Liver (tissue), 8 donors: ENCODE measurements at regions not wholly inside any gene's neighbourhood (a gene's known extent, or its start where the extent isn't known, plus 50 kb on each side); places are given as distances from the start of the nearest gene placed in this dataset.

Experiments used
- DNase-seq: peaks from one replicate; pipeline ENCODE4 v3.0.0-alpha.2; 2017; ENCODE audit warnings: low spot score
- H3K27ac ChIP-seq, 2 donors: one replicate each; pipeline ENCODE4 v1.7.0; 2013; ENCODE audit warnings: inconsistent platforms in 2 of 2, low read length in 2 of 2, control low read depth in 1 of 2, low read depth in 1 of 2, mild to moderate bottlenecking in 1 of 2
- H3K27me3 ChIP-seq, 4 donors: one replicate each; pipeline versions ENCODE4 v1.6.1 to v1.7.0; 2013; ENCODE audit warnings: low read length in 3 of 4, inconsistent platforms in 1 of 4, mild to moderate bottlenecking in 1 of 4, moderate library complexity in 1 of 4; ENCODE audit not compliant: control insufficient read depth in 4 of 4, insufficient read depth in 4 of 4
- H3K36me3 ChIP-seq, 4 donors: one replicate each; pipeline versions ENCODE4 v1.6.1 to v1.7.0; 2013; ENCODE audit warnings: low read length in 3 of 4, mild to moderate bottlenecking in 3 of 4, low read depth in 1 of 4, moderate library complexity in 1 of 4; ENCODE audit not compliant: control insufficient read depth in 4 of 4, insufficient read depth in 3 of 4
- H3K4me1 ChIP-seq, 4 donors: one replicate each; pipeline versions ENCODE4 v1.6.1 to v1.7.0; 2013; ENCODE audit warnings: low read length in 3 of 4, mild to moderate bottlenecking in 3 of 4, moderate library complexity in 1 of 4; ENCODE audit not compliant: control insufficient read depth in 4 of 4, insufficient read depth in 4 of 4
- H3K4me3 ChIP-seq, 3 donors: one replicate each; pipeline versions ENCODE4 v1.6.1 to v1.7.0; 2013; ENCODE audit warnings: low read length in 3 of 3, control low read depth in 1 of 3, low read depth in 1 of 3, mild to moderate bottlenecking in 1 of 3
- H3K9ac ChIP-seq, 2 donors: one replicate each; pipeline ENCODE4 v1.7.0; 2013; ENCODE audit warnings: low read length in 2 of 2, mild to moderate bottlenecking in 2 of 2, moderate library complexity in 2 of 2, control low read depth in 1 of 2, low read depth in 1 of 2
- H3K9me3 ChIP-seq, 4 donors: one replicate each; pipeline versions ENCODE4 v1.6.1 to v1.7.0; 2013; ENCODE audit warnings: low read length in 3 of 4; ENCODE audit not compliant: control insufficient read depth in 4 of 4
- CTCF ChIP-seq: fragments of 150-350 bp; IDR thresholded peaks from 2 replicates; pipeline ENCODE4 v1.5.1; 2017; ENCODE audit warnings: improper control_type of control experiment, low read depth, low read length; ENCODE audit not compliant: missing input control
- EGR1 ChIP-seq, 2 donors: IDR thresholded peaks; 2 replicates each; pipeline ENCODE4 v1.6.1; 2016 to 2018; ENCODE audit warnings: antibody characterized with exemption in 2 of 2, low read depth in 2 of 2
- FOXA1 ChIP-seq: IDR thresholded peaks from 2 replicates; pipeline ENCODE4 v1.6.1; 2016; ENCODE audit warnings: antibody characterized with exemption
- FOXA2 ChIP-seq: IDR thresholded peaks from 2 replicates; pipeline ENCODE4 v1.6.1; 2016; ENCODE audit warnings: antibody characterized with exemption
- GABPA ChIP-seq, 2 donors: IDR thresholded peaks in 1 of 2; conservative IDR thresholded peaks in 1 of 2; 2 replicates each; pipeline ENCODE4 v1.6.1; 2016; ENCODE audit warnings: antibody characterized with exemption in 2 of 2, mild to moderate bottlenecking in 1 of 2, moderate library complexity in 1 of 2
- HNF4A ChIP-seq, 2 donors: conservative IDR thresholded peaks; 2 replicates each; pipeline ENCODE4 v1.6.1; 2016; ENCODE audit warnings: antibody characterized with exemption in 2 of 2, mild to moderate bottlenecking in 2 of 2
- HNF4G ChIP-seq: IDR thresholded peaks from 2 replicates; pipeline ENCODE4 v1.6.1; 2016; ENCODE audit warnings: antibody characterized with exemption
- JUND ChIP-seq, 2 donors: IDR thresholded peaks; 2 replicates each; pipeline ENCODE4 v1.6.1; 2016; ENCODE audit warnings: antibody characterized with exemption in 2 of 2
- NR2F2 ChIP-seq: IDR thresholded peaks from 2 replicates; pipeline ENCODE4 v1.6.1; 2016; ENCODE audit warnings: antibody characterized with exemption
- RAD21 ChIP-seq, 2 donors: IDR thresholded peaks; 2 replicates each; pipeline ENCODE4 v1.6.1; 2016; ENCODE audit warnings: antibody characterized with exemption in 2 of 2, mild to moderate bottlenecking in 2 of 2
- RXRA ChIP-seq, 2 donors: IDR thresholded peaks; 2 replicates each; pipeline ENCODE4 v1.6.1; 2017 to 2018; ENCODE audit warnings: antibody characterized with exemption in 2 of 2, mild to moderate bottlenecking in 1 of 2
- SP1 ChIP-seq: IDR thresholded peaks from 2 replicates; pipeline ENCODE4 v1.6.1; 2018; ENCODE audit warnings: antibody characterized with exemption, mild to moderate bottlenecking
- ZBTB33 ChIP-seq: IDR thresholded peaks from 2 replicates; pipeline ENCODE4 v1.6.1; 2016; ENCODE audit warnings: antibody characterized with exemption
- WGBS: extraction: QIAGEN DNeasy Blood & Tissue Kit; methylation state at CpG from one replicate; pipeline ENCODE4 v1.1.7; 2013; 5-methylcytosine and 5-hydroxymethylcytosine counted together
- TF ChIP-seq, protein P1 (sequence below): IDR thresholded peaks from 2 replicates; pipeline ENCODE4 v1.6.1; 2016; ENCODE audit warnings: antibody characterized with exemption
- TF ChIP-seq, protein P2 (sequence below): IDR thresholded peaks from 2 replicates; pipeline ENCODE4 v1.6.1; 2016; ENCODE audit warnings: antibody characterized with exemption, mild to moderate bottlenecking
- TF ChIP-seq, protein P3 (sequence below): IDR thresholded peaks from 2 replicates; pipeline ENCODE4 v1.6.1; 2016; ENCODE audit warnings: antibody characterized with exemption
- donor health status: healthy.
- donor health status: healthy.
- donor health status: healthy.
- donor health status: healthy.
- donor health status: healthy.

DNA sequence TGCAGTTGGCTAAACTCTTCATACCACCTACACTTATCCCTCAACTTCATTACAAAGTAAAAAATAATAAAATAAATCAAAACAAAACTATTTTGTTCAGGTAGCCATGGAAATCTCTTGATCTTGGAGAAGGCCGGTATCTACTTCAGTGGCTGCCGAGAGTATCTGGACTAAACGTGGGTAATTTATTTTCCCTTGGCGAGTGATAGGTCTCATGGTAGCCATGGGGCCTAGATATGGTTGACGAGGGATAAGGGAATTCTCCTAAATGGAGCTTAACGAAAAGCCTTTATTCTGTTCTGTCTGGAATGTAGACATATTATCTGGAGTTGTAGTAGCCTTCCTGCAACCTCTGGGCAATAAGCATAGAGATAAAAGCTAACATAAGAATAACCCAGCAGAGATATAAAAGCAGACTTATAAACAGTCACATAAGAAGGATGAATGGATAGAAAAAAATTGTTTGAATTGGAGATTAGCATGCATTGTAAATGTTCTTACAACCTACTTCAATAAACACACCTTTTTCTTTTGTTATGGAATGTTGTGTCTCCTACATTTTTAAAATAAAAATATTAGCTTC is 281.3 kb upstream of the ARRDC4 start (continued):
- TF ChIP-seq CTCF (no peak), HNF4G (no peak), SP1 (no peak), GABPA (IDR thresholded peaks at IDR 0.05 in 1 of 2, conservative IDR thresholded peaks at IDR 0.05 in 1 of 2) (no peak), FOXA2 (no peak), HNF4A (conservative IDR thresholded peaks at IDR 0.05) (no peak), RAD21 (IDR thresholded peaks at IDR 0.05) (no peak)

- no peaks in the 10 kb centered on the region for H3K4me1 ChIP-seq
- H3K4me3 ChIP-seq = no peak overlapping the region
- no peaks in the 10 kb centered on the region for H3K36me3 ChIP-seq
- DNase-seq = no peak
- H3K27me3 ChIP-seq = no peaks in the 10 kb centered on the region
- no peaks in the 10 kb centered on the region for H3K9me3 ChIP-seq
- no peak overlapping the region for H3K9ac ChIP-seq
- H3K27ac ChIP-seq = no peak overlapping the region
- TF ChIP-seq JUND (IDR thresholded peaks at IDR 0.05) (no peak), NR2F2 (no peak), RXRA (IDR thresholded peaks at IDR 0.05) (no peak), CTCF (no peak), HNF4A (conservative IDR thresholded peaks at IDR 0.05) (no peak), GABPA (IDR thresholded peaks at IDR 0.05 in 1 of 2, conservative IDR thresholded peaks at IDR 0.05 in 1 of 2) (no peak), SP1 (no peak), RAD21 (IDR thresholded peaks at IDR 0.05) (no peak), EGR1 (IDR thresholded peaks at IDR 0.05; ENCODE audit: low read depth in 2 of 2) (no peak), FOXA2 (no peak), FOXA1 (no peak), ZBTB33 (no peak)
- TF ChIP-seq, protein P1, sequence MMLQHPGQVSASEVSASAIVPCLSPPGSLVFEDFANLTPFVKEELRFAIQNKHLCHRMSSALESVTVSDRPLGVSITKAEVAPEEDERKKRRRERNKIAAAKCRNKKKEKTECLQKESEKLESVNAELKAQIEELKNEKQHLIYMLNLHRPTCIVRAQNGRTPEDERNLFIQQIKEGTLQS = no peak
- TF ChIP-seq, protein P2, sequence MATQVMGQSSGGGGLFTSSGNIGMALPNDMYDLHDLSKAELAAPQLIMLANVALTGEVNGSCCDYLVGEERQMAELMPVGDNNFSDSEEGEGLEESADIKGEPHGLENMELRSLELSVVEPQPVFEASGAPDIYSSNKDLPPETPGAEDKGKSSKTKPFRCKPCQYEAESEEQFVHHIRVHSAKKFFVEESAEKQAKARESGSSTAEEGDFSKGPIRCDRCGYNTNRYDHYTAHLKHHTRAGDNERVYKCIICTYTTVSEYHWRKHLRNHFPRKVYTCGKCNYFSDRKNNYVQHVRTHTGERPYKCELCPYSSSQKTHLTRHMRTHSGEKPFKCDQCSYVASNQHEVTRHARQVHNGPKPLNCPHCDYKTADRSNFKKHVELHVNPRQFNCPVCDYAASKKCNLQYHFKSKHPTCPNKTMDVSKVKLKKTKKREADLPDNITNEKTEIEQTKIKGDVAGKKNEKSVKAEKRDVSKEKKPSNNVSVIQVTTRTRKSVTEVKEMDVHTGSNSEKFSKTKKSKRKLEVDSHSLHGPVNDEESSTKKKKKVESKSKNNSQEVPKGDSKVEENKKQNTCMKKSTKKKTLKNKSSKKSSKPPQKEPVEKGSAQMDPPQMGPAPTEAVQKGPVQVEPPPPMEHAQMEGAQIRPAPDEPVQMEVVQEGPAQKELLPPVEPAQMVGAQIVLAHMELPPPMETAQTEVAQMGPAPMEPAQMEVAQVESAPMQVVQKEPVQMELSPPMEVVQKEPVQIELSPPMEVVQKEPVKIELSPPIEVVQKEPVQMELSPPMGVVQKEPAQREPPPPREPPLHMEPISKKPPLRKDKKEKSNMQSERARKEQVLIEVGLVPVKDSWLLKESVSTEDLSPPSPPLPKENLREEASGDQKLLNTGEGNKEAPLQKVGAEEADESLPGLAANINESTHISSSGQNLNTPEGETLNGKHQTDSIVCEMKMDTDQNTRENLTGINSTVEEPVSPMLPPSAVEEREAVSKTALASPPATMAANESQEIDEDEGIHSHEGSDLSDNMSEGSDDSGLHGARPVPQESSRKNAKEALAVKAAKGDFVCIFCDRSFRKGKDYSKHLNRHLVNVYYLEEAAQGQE = no peak
- TF ChIP-seq, protein P3, sequence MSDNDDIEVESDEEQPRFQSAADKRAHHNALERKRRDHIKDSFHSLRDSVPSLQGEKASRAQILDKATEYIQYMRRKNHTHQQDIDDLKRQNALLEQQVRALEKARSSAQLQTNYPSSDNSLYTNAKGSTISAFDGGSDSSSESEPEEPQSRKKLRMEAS = no peak
- WGBS = 79% methylated on average over 5 of the region's 5 CpGs
Observed at GRCh38 chr15:97680606-97681220, 279.8 kb upstream of the ARRDC4 start.
